RWPE2 (cell line): ENCODE measurements at regions not wholly inside any gene's neighbourhood (a gene's known extent, or its start where the extent isn't known, plus 50 kb on each side); places are given as distances from the start of the nearest gene placed in this dataset.

Experiments
- ATAC-seq: fragments of 200-7000 bp; cut with Tn5 transposase; 3 replicates; pipeline ENCODE4 v1.9.1; 2021; ENCODE audit warnings: low read depth
- DNase-seq: peaks from one replicate; pipeline ENCODE4 v3.0.0-alpha.2; 2020; ENCODE audit warnings: low spot score
- H3K27ac ChIP-seq: fragments of 450-650 bp; 2 replicates; pipeline ENCODE4 v1.5.1; 2017; ENCODE audit warnings: mild to moderate bottlenecking; ENCODE audit not compliant: poor library complexity, severe bottlenecking
- H3K27me3 ChIP-seq: fragments of 250-450 bp; sonication (Bioruptor Pico); 2 replicates; pipeline ENCODE4 v1.5.1; 2021; ENCODE audit warnings: mild to moderate bottlenecking, moderate library complexity; ENCODE audit not compliant: insufficient read depth, poor library complexity, severe bottlenecking
- H3K36me3 ChIP-seq: fragments of 250-450 bp; sonication (Bioruptor Pico); 2 replicates; pipeline ENCODE4 v1.5.1; 2020; ENCODE audit warnings: low read depth, mild to moderate bottlenecking, moderate library complexity
- H3K4me1 ChIP-seq: fragments of 250-450 bp; sonication (Bioruptor Pico); 2 replicates; pipeline ENCODE4 v1.5.1; 2021; ENCODE audit warnings: mild to moderate bottlenecking, moderate library complexity; ENCODE audit not compliant: insufficient read depth, poor library complexity, severe bottlenecking
- H3K4me3 ChIP-seq: fragments of 250-450 bp; sonication (Bioruptor Pico); 2 replicates; pipeline ENCODE4 v1.5.1; 2021; ENCODE audit warnings: mild to moderate bottlenecking, moderate library complexity; ENCODE audit not compliant: severe bottlenecking
- H3K9me3 ChIP-seq: fragments of 250-450 bp; sonication (Bioruptor Pico); 2 replicates; pipeline ENCODE4 v1.5.1; 2021; ENCODE audit warnings: mild to moderate bottlenecking, moderate library complexity; ENCODE audit not compliant: severe bottlenecking
- TF ChIP-seq, protein P1 (sequence below): fragments of 450-650 bp; IDR thresholded peaks from one replicate; pipeline ENCODE4 v1.5.1; 2017; ENCODE audit warnings: mild to moderate bottlenecking, moderate library complexity; ENCODE audit not compliant: poor library complexity, severe bottlenecking

DNA sequence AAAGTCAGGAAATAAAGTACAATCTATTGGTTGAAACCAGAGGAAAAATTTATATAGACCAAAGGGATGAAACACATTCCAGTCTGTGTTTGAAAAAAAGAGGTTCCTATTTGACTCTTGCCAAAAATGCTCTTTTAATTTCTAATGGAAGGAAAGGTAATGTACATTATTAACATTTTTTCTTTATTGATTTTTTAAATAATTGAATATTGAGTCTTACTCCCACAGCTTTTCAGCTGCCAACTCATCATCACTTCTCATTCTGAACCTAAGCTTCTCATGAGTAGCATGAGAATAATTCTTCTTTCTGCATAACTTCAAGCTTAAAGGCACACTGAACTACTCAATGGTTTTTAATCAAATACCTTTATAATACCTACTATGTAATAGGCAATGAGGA is 49.8 kb upstream of the FHIP2A start:
- Histone ChIP-seq H3K27ac (no peak overlapping the region), H3K36me3 (no peaks in the 10 kb centered on the region), H3K4me1 (peaks cover 6% of the 10 kb centered on the region), H3K27me3 (no peaks in the 10 kb centered on the region), H3K4me3 (no peak overlapping the region), H3K9me3 (no peaks in the 10 kb centered on the region)
- ATAC-seq, result no peak
- TF ChIP-seq, protein P1, sequence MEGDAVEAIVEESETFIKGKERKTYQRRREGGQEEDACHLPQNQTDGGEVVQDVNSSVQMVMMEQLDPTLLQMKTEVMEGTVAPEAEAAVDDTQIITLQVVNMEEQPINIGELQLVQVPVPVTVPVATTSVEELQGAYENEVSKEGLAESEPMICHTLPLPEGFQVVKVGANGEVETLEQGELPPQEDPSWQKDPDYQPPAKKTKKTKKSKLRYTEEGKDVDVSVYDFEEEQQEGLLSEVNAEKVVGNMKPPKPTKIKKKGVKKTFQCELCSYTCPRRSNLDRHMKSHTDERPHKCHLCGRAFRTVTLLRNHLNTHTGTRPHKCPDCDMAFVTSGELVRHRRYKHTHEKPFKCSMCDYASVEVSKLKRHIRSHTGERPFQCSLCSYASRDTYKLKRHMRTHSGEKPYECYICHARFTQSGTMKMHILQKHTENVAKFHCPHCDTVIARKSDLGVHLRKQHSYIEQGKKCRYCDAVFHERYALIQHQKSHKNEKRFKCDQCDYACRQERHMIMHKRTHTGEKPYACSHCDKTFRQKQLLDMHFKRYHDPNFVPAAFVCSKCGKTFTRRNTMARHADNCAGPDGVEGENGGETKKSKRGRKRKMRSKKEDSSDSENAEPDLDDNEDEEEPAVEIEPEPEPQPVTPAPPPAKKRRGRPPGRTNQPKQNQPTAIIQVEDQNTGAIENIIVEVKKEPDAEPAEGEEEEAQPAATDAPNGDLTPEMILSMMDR, result no peak
- no peak for DNase-seq
